ENCODE measurements at regions not wholly inside any gene's neighbourhood (a gene's known extent, or its start where the extent isn't known, plus 50 kb on each side); places are given as distances from the start of the nearest gene placed in this dataset.

DNA sequence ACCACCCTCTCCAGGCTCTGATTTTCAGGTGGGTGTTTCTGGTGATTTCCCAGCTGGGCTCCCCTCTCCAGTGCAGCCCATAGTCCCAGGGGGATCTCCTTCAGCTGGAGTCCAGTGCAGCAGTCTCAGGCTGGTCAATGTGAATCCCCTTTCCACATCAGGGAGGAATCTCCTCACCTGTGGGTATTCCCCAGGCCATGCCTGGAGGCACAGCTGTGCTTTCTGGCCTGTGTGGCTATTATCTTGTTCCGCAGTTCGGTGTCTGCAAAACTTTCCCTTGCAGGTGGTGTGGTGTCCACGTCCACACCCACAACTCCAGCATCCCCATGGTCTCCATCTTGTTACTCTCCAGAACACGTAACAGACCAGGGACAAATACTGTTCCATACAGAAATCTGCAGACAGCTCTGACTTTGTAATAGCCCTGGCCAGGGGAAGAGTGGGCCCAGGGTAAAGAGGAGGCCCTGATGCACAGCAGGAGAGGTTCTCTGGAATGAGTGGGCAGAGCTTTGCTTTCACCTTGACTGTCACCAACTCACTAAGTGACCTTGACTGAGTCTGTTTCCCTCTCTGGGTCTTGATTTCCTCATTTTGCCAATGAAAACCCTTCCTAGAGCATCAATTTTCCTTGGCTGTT is 183.2 kb downstream of the CSNK2A3 start:
- no peak for TF ChIP-seq POLR2A (IDR thresholded peaks at IDR 0.05)
- no peak for TF ChIP-seq CTCF (IDR thresholded peaks at IDR 0.05)
- no peak for TF ChIP-seq POLR2AphosphoS5 (IDR thresholded peaks at IDR 0.05)
- H3K9me3 ChIP-seq, result no peaks in the 10 kb centered on the region
- H3K36me3 ChIP-seq, result no peaks in the 10 kb centered on the region
- no peak overlapping the region for H3K4me3 ChIP-seq
- H3K27me3 ChIP-seq, result no peaks in the 10 kb centered on the region
- intact Hi-C loops (cut with DNase I; ENCODE audit: low total_unique reads), result no loop called here
- no peaks in the 10 kb centered on the region for H3K4me1 ChIP-seq
- H3K27ac ChIP-seq, result no peak overlapping the region
- no peak for DNase-seq (ENCODE audit: low spot score in 2 of 2)

GRCh38 chr11:11167806-11168205 is 185.2 kb downstream of the CSNK2A3 start:
- no peaks in the 10 kb centered on the region for H3K27me3 ChIP-seq
- H3K36me3 ChIP-seq, result no peaks in the 10 kb centered on the region
- H3K27ac ChIP-seq, result no peak overlapping the region
- TF ChIP-seq POLR2AphosphoS5 (IDR thresholded peaks at IDR 0.05), result no peak
- TF ChIP-seq POLR2A (IDR thresholded peaks at IDR 0.05), result no peak
- no peak for TF ChIP-seq CTCF (IDR thresholded peaks at IDR 0.05)
- no peak overlapping the region for H3K4me3 ChIP-seq
- no peaks in the 10 kb centered on the region for H3K9me3 ChIP-seq
- no peak for DNase-seq (ENCODE audit: low spot score in 2 of 2)
- no peaks in the 10 kb centered on the region for H3K4me1 ChIP-seq
- intact Hi-C loops (cut with DNase I; ENCODE audit: low total_unique reads), result no loop called here

GRCh38 chr11:11164334-11164690 is 188.7 kb downstream of the CSNK2A3 start:
- H3K4me1 ChIP-seq, result no peaks in the 10 kb centered on the region
- no peaks in the 10 kb centered on the region for H3K36me3 ChIP-seq
- intact Hi-C loops (cut with DNase I; ENCODE audit: low total_unique reads), result no loop called here
- TF ChIP-seq POLR2A (IDR thresholded peaks at IDR 0.05) (no peak), POLR2AphosphoS5 (IDR thresholded peaks at IDR 0.05) (no peak), CTCF (IDR thresholded peaks at IDR 0.05) (no peak)
- H3K27ac ChIP-seq, result no peak overlapping the region
- no peak overlapping the region for H3K4me3 ChIP-seq
- no peaks in the 10 kb centered on the region for H3K27me3 ChIP-seq
- no peak for DNase-seq (ENCODE audit: low spot score in 2 of 2)
- H3K9me3 ChIP-seq, result no peaks in the 10 kb centered on the region

DNA sequence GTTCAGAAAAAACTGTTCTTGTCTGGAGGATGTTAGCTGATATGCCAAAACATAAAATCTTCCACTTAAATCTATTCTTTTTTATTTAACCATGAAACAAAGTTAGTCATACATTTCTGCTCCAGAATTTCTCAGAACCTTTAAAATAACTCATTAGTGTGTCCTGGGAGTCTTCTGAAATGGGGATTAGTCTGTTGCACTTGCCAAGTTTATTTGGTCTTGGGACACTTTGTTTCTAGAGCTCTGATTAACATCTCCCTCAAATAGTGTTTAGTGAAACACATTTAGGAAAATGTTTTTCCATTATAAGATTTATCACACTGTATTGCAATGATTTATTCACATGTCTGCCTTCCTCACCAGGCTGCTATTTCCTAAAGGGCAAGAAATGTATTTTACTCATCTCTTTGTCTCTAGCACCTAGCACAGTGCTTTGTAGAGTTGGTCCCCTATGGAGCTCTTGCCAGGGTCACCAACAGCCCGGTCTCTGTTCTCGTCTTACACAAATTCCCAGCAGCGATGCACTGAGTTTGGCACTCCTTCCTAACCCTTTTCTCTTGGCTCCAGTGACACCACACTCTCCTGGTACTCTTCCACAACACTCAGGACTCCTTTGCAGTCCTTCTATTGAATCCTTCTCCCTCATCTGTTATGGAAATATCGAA is 189.2 kb downstream of the CSNK2A3 start:
- Histone ChIP-seq H3K27ac (no peak overlapping the region), H3K4me1 (no peaks in the 10 kb centered on the region), H3K36me3 (no peaks in the 10 kb centered on the region), H3K4me3 (no peak overlapping the region), H3K27me3 (no peaks in the 10 kb centered on the region), H3K9me3 (no peaks in the 10 kb centered on the region)
- intact Hi-C loops (cut with DNase I; ENCODE audit: low total_unique reads), result no loop called here
- no peak for TF ChIP-seq POLR2AphosphoS5 (IDR thresholded peaks at IDR 0.05)
- no peak for DNase-seq (ENCODE audit: low spot score in 2 of 2)

GRCh38 chr11:11163236-11163635 is 189.8 kb downstream of the CSNK2A3 start:
- Histone ChIP-seq H3K27me3 (no peaks in the 10 kb centered on the region), H3K27ac (no peak overlapping the region), H3K9me3 (no peaks in the 10 kb centered on the region), H3K36me3 (no peaks in the 10 kb centered on the region), H3K4me3 (no peak overlapping the region), H3K4me1 (no peaks in the 10 kb centered on the region)
- DNase-seq (ENCODE audit: low spot score in 2 of 2), result no peak
- TF ChIP-seq CTCF (IDR thresholded peaks at IDR 0.05), result no peak
- no peak for TF ChIP-seq POLR2A (IDR thresholded peaks at IDR 0.05)
- no peak for TF ChIP-seq POLR2AphosphoS5 (IDR thresholded peaks at IDR 0.05)
- intact Hi-C loops (cut with DNase I; ENCODE audit: low total_unique reads), result no loop called here
